B cell (primary cell): ENCODE measurements at regions not wholly inside any gene's neighbourhood (a gene's known extent, or its start where the extent isn't known, plus 50 kb on each side); places are given as distances from the start of the nearest gene placed in this dataset.

Experiments
- ATAC-seq: fragments of 200-7000 bp; cut with Tn5 transposase; one replicate; pipeline ENCODE4 v1.10.0; 2021; ENCODE audit warnings: low read depth, mild to moderate bottlenecking, moderate number of reproducible peaks, moderate library complexity
- CTCF ChIA-PET: fragments of 350-600 bp; sonication (Branson Sonifier 250); formaldehyde crosslinking; loops from one replicate; lab custom pipeline; 2021; ENCODE audit warnings: antibody characterized with exemption, inconsistent platforms; lab: Charles Lee
- POLR2A ChIA-PET: fragments of 350-600 bp; sonication (Branson Sonifier 250); formaldehyde crosslinking; loops from one replicate; lab custom pipeline; 2021; ENCODE audit warnings: antibody characterized with exemption; lab: Charles Lee
- DNase-seq: peaks from one replicate; pipeline ENCODE4 v3.0.0; 2013
- H2AFZ ChIP-seq: 2 replicates; pipeline ENCODE4 v1.6.1; 2012; ENCODE audit warnings: mild to moderate bottlenecking, low read depth, low read length; ENCODE audit not compliant: insufficient read depth, poor library complexity, severe bottlenecking
- H3K27ac ChIP-seq, 2 donors: 1 replicate in 1 of 2; 2 replicates in 1 of 2; pipeline ENCODE4 v1.5.1; 2012 to 2013; ENCODE audit warnings: low read length in 2 of 2, mild to moderate bottlenecking in 2 of 2, moderate library complexity in 1 of 2
- H3K27me3 ChIP-seq, 4 experiments: fragments of 200-600 bp in 1 of 4; sonication (generic) in 1 of 4; replicated peaks in 1 of 4; 1 replicate in 2 of 4; 2 replicates in 2 of 4; pipeline versions ENCODE4 v1.6.1 to v1.7.0; 2013 to 2016; ENCODE audit warnings: low read length in 3 of 4, mild to moderate bottlenecking in 2 of 4, mixed read lengths in 1 of 4, moderate library complexity in 1 of 4; ENCODE audit not compliant: insufficient read depth in 4 of 4, control insufficient read depth in 3 of 4; ENCODE audit errors: control extremely low read depth in 1 of 4
- H3K36me3 ChIP-seq, 2 experiments: replicated peaks in 1 of 2; 1 replicate in 1 of 2; 2 replicates in 1 of 2; pipeline versions ENCODE4 v1.6.1 to v1.7.1; 2013; ENCODE audit warnings: low read length in 1 of 2; ENCODE audit not compliant: insufficient read depth in 2 of 2, control insufficient read depth in 1 of 2; ENCODE audit errors: control extremely low read depth in 1 of 2, extremely low read depth in 1 of 2
- H3K4me1 ChIP-seq, 2 donors: fragments of 200-600 bp in 1 of 2; sonication (generic) in 1 of 2; 1 replicate in 1 of 2; 2 replicates in 1 of 2; pipeline versions ENCODE4 v1.5.1 to v1.6.1; 2013 to 2017; ENCODE audit warnings: low read length in 2 of 2; ENCODE audit not compliant: control insufficient read depth in 2 of 2, insufficient read depth in 2 of 2
- H3K4me2 ChIP-seq: replicated peaks from 2 replicates; pipeline ENCODE3; 2012; ENCODE audit warnings: mild to moderate bottlenecking, low read depth, low read length; ENCODE audit not compliant: poor library complexity, severe bottlenecking
- H3K4me3 ChIP-seq, 5 experiments: fragments of 200-600 bp in 1 of 5; sonication (generic) in 1 of 5; 1 replicate in 3 of 5; 2 replicates in 2 of 5; pipeline versions ENCODE4 v1.5.1 to v1.7.0; 2011 to 2016; ENCODE audit warnings: low read length in 4 of 5, mild to moderate bottlenecking in 4 of 5, low read depth in 2 of 5, control low read depth in 1 of 5, moderate library complexity in 1 of 5; ENCODE audit not compliant: insufficient read depth in 1 of 5; ENCODE audit errors: control extremely low read depth in 1 of 5, extremely low read depth in 1 of 5
- H3K79me2 ChIP-seq: fragments of 200-600 bp; sonication (generic); one replicate; pipeline ENCODE4 v1.6.0; 2016; ENCODE audit warnings: low read length; ENCODE audit not compliant: control insufficient read depth, insufficient read depth
- H3K9ac ChIP-seq: fragments of 200-600 bp; sonication (generic); 2 replicates; pipeline ENCODE4 v1.6.1; 2017; ENCODE audit warnings: mild to moderate bottlenecking, low read length, moderate library complexity
- H3K9me3 ChIP-seq, 3 donors: one replicate each; pipeline versions ENCODE4 v1.6.1 to v1.7.1; 2013; ENCODE audit warnings: low read length in 2 of 3; ENCODE audit not compliant: control insufficient read depth in 2 of 3, insufficient read depth in 1 of 3; ENCODE audit errors: control extremely low read depth in 1 of 3
- H4K20me1 ChIP-seq: 2 replicates; pipeline ENCODE4 v1.6.0; 2012; ENCODE audit warnings: mild to moderate bottlenecking, low read length; ENCODE audit not compliant: insufficient read depth, control insufficient read depth, poor library complexity, severe bottlenecking
- H3K27ac Mint-ChIP-seq: one replicate; pipeline ENCODE4 v1.8.0; 2021; ENCODE audit warnings: mixed read lengths
- H3K27me3 Mint-ChIP-seq: one replicate; pipeline ENCODE4 v1.8.0; 2021; ENCODE audit warnings: mixed read lengths
- H3K4me1 Mint-ChIP-seq: one replicate; pipeline ENCODE4 v1.8.0; 2021; ENCODE audit warnings: mixed read lengths
- H3K4me3 Mint-ChIP-seq: one replicate; pipeline ENCODE4 v1.8.0; 2021; ENCODE audit warnings: mixed read lengths
- H3K9me3 Mint-ChIP-seq: one replicate; pipeline ENCODE4 v1.8.0; 2022; ENCODE audit warnings: mixed read lengths; ENCODE audit not compliant: insufficient read depth
- CTCF ChIP-seq: fragments of 200-600 bp; IDR thresholded peaks from one replicate; pipeline ENCODE4 v1.8.0; 2022; ENCODE audit warnings: antibody characterized with exemption, mild to moderate bottlenecking
- EZH2 ChIP-seq: IDR thresholded peaks from 2 replicates; pipeline ENCODE4 v1.6.1; 2012; ENCODE audit warnings: borderline replicate concordance, low read depth, mild to moderate bottlenecking, moderate library complexity, low read length; ENCODE audit not compliant: insufficient read depth, poor library complexity, severe bottlenecking
- WGBS: methylation state at CpG from one replicate; pipeline ENCODE4 v1.1.5; 2013; ENCODE audit warnings: missing lambda C conversion rate; ENCODE audit not compliant: insufficient coverage; 5-methylcytosine and 5-hydroxymethylcytosine counted together
- intact Hi-C: fragments of 100-400 bp; cut with micrococcal nuclease; formaldehyde crosslinking; loops from one replicate; pipeline ENCODE4 v1.10.0; 2022

GRCh38 chr11:42049186-42049585, 589.7 kb upstream of the LRRC4C start:
- intact Hi-C loops: no loop called here
- no CpG with 5 or more reads among the region's 1 CpG for WGBS
- Histone ChIP-seq H3K4me2 (no peak overlapping the region), H3K9ac (no peak overlapping the region), H3K27ac (no peak overlapping the region), H3K36me3 (no peaks in the 10 kb centered on the region), H4K20me1 (no peaks in the 10 kb centered on the region), H3K79me2 (no peaks in the 10 kb centered on the region), H3K4me3 (no peak overlapping the region), H3K27me3 (no peaks in the 10 kb centered on the region), H2AFZ (no peak overlapping the region), H3K9me3 (peaks cover 0 to 1% (median 0%) of the 10 kb centered on the region in 3 donors), H3K4me1 (no peaks in the 10 kb centered on the region)
- ChIA-PET POLR2A (no interaction called here), CTCF (no interaction called here)
- DNase-seq: no peak
- H3K27me3 Mint-ChIP-seq: no peaks in the 10 kb centered on the region
- no peak overlapping the region for H3K27ac Mint-ChIP-seq
- peaks cover 2% of the 10 kb centered on the region for H3K9me3 Mint-ChIP-seq
- no peaks in the 10 kb centered on the region for H3K4me1 Mint-ChIP-seq
- H3K4me3 Mint-ChIP-seq: no peak overlapping the region
- no peak for TF ChIP-seq CTCF
- ATAC-seq: no peak

- Mint-ChIP-seq H3K9me3 (peaks cover 2% of the 10 kb centered on the region), H3K4me1 (no peaks in the 10 kb centered on the region), H3K4me3 (no peak overlapping the region), H3K27ac (no peak overlapping the region), H3K27me3 (no peaks in the 10 kb centered on the region)
- Histone ChIP-seq H3K4me1 (no peaks in the 10 kb centered on the region), H2AFZ (no peak overlapping the region), H3K36me3 (no peaks in the 10 kb centered on the region), H3K4me3 (no peak overlapping the region), H4K20me1 (no peaks in the 10 kb centered on the region), H3K4me2 (no peak overlapping the region), H3K9me3 (peaks cover 0 to 1% (median 0%) of the 10 kb centered on the region in 3 donors), H3K9ac (no peak overlapping the region), H3K27ac (no peak overlapping the region), H3K27me3 (no peaks in the 10 kb centered on the region), H3K79me2 (no peaks in the 10 kb centered on the region)
- TF ChIP-seq CTCF: no peak
- TF ChIP-seq EZH2: no peak
- intact Hi-C loops: no loop called here
- POLR2A ChIA-PET: no interaction called here
- ATAC-seq (no peak), DNase-seq (no peak)
- CTCF ChIA-PET: no interaction called here
- WGBS: no CpG with 5 or more reads among the region's 1 CpG
These were observed 590.2 kb upstream of the LRRC4C start for GRCh38 chr11:42049650-42050049.
